ENCODE measurements at regions not wholly inside any gene's neighbourhood (a gene's known extent, or its start where the extent isn't known, plus 50 kb on each side); places are given as distances from the start of the nearest gene placed in this dataset.

- TF ChIP-seq ZBTB21 (CRISPR knock-in tag; IDR thresholded peaks at IDR 0.05; ENCODE audit: borderline replicate concordance), result no peak
- TF ChIP-seq MAX (CRISPR knock-in tag; IDR thresholded peaks at IDR 0.05), result no peak
- no peak for TF ChIP-seq CTCF (IDR thresholded peaks at IDR 0.05)
- TF ChIP-seq ZNF416 (CRISPR knock-in tag; IDR thresholded peaks at IDR 0.05), result no peak
- no peak for TF ChIP-seq CREB1 (CRISPR knock-in tag; IDR thresholded peaks at IDR 0.05)
- TF ChIP-seq IRF2 (CRISPR knock-in tag; IDR thresholded peaks at IDR 0.05; ENCODE audit: borderline replicate concordance, low read depth), result no peak
These were observed 63.1 kb downstream of the CCNA1 start for GRCh38 chr13:36495431-36495830.

All from WTC11 (cell line).